Transverse colon (tissue), 3 donors: ENCODE measurements at regions not wholly inside any gene's neighbourhood (a gene's known extent, or its start where the extent isn't known, plus 50 kb on each side); places are given as distances from the start of the nearest gene placed in this dataset.

Experiments
- CTCF ChIP-seq, 5 experiments: fragments of 200-600 bp in 3 of 5; fragments of 450-650 bp in 2 of 5; sonication (generic) in 3 of 5; IDR thresholded peaks; 1 replicate in 2 of 5; 2 replicates in 3 of 5; pipeline ENCODE4 v1.5.1; 2016 to 2017; ENCODE audit warnings: antibody characterized with exemption in 5 of 5, inconsistent platforms in 3 of 5, mild to moderate bottlenecking in 2 of 5, moderate library complexity in 1 of 5
- EP300 ChIP-seq: sonication (generic); formaldehyde crosslinking; IDR thresholded peaks from one replicate; pipeline ENCODE4 v1.6.1; 2017; ENCODE audit warnings: antibody characterized with exemption, low read depth

GRCh38 chr13:39815345-39816111, 160.1 kb downstream of the COG6 start:
- TF ChIP-seq EP300 (no peak), CTCF (IDR thresholded peaks at IDR 0.05) (no peak)
